H9 (cell line): ENCODE measurements at regions not wholly inside any gene's neighbourhood (a gene's known extent, or its start where the extent isn't known, plus 50 kb on each side); places are given as distances from the start of the nearest gene placed in this dataset.

Experiments used
- DNase-seq: peaks from one replicate; pipeline ENCODE4 v3.0.0-alpha.2; 2017
- H2AFZ ChIP-seq: one replicate; pipeline ENCODE4 v1.6.1; 2013; ENCODE audit warnings: mild to moderate bottlenecking, low read length, control low read depth, moderate library complexity
- H2AK5ac ChIP-seq: 2 replicates; pipeline ENCODE4 v1.6.1; 2013; ENCODE audit warnings: low read length, control low read depth, mixed read lengths; ENCODE audit not compliant: insufficient read length
- H2BK120ac ChIP-seq: one replicate; pipeline ENCODE4 v1.6.1; 2013; ENCODE audit warnings: low read depth, mild to moderate bottlenecking, low read length, control low read depth, inconsistent platforms; ENCODE audit not compliant: poor library complexity, severe bottlenecking
- H2BK12ac ChIP-seq: 2 replicates; pipeline ENCODE4 v1.6.1; 2013; ENCODE audit warnings: low read length, control low read depth, mixed read lengths, low read depth; ENCODE audit not compliant: insufficient read length
- H2BK15ac ChIP-seq: 2 replicates; pipeline ENCODE4 v1.6.1; 2013; ENCODE audit warnings: low read depth, low read length, control low read depth
- H2BK20ac ChIP-seq: one replicate; pipeline ENCODE4 v1.6.1; 2013; ENCODE audit warnings: low read depth, mild to moderate bottlenecking, low read length, control low read depth, inconsistent platforms; ENCODE audit not compliant: poor library complexity, severe bottlenecking
- H2BK5ac ChIP-seq: 2 replicates; pipeline ENCODE4 v1.6.1; 2013; ENCODE audit warnings: low read length, control low read depth, mixed read lengths; ENCODE audit not compliant: insufficient read length
- H3K14ac ChIP-seq: 2 replicates; pipeline ENCODE4 v1.6.1; 2013; ENCODE audit warnings: low read length, control low read depth; ENCODE audit not compliant: insufficient read depth
- H3K18ac ChIP-seq: 2 replicates; pipeline ENCODE4 v1.6.1; 2013; ENCODE audit warnings: low read depth, mild to moderate bottlenecking, mixed read lengths, low read length, control low read depth; ENCODE audit not compliant: insufficient read length
- H3K23ac ChIP-seq: 2 replicates; pipeline ENCODE4 v1.6.1; 2013; ENCODE audit warnings: low read length, control low read depth, mixed read lengths, low read depth; ENCODE audit not compliant: insufficient read length
- H3K23me2 ChIP-seq: 2 replicates; pipeline ENCODE4 v1.6.1; 2013; ENCODE audit warnings: low read depth, mild to moderate bottlenecking, mixed read lengths, low read length, control low read depth; ENCODE audit not compliant: insufficient read length, poor library complexity, severe bottlenecking
- H3K27ac ChIP-seq: 2 replicates; pipeline ENCODE4 v1.5.1; 2013; ENCODE audit warnings: low read length, control low read depth, mixed read lengths, low read depth; ENCODE audit not compliant: insufficient read length
- H3K27me3 ChIP-seq: 2 replicates; pipeline ENCODE4 v1.6.1; 2013; ENCODE audit warnings: low read length, control low read depth, inconsistent platforms; ENCODE audit not compliant: insufficient read depth
- H3K4ac ChIP-seq: 2 replicates; pipeline ENCODE4 v1.6.1; 2013; ENCODE audit warnings: low read depth, mild to moderate bottlenecking, control low read depth, inconsistent platforms, low read length, moderate library complexity
- H3K4me1 ChIP-seq: 2 replicates; pipeline ENCODE4 v1.6.1; 2013; ENCODE audit warnings: low read length, control low read depth, inconsistent platforms; ENCODE audit not compliant: insufficient read depth
- H3K4me2 ChIP-seq: 2 replicates; pipeline ENCODE4 v1.6.1; 2013; ENCODE audit warnings: low read length, control low read depth, mixed read lengths; ENCODE audit not compliant: insufficient read length, insufficient read depth
- H3K56ac ChIP-seq: 2 replicates; pipeline ENCODE4 v1.6.1; 2013; ENCODE audit warnings: low read depth, mild to moderate bottlenecking, mixed read lengths, low read length, control low read depth; ENCODE audit not compliant: insufficient read length
- H3K79me1 ChIP-seq: 2 replicates; pipeline ENCODE4 v1.6.1; 2013; ENCODE audit warnings: low read depth, mild to moderate bottlenecking, moderate library complexity, low read length, control low read depth, inconsistent platforms; ENCODE audit not compliant: insufficient read depth, poor library complexity, severe bottlenecking
- H3K79me2 ChIP-seq: 2 replicates; pipeline ENCODE4 v1.6.1; 2013; ENCODE audit warnings: low read length, control low read depth, inconsistent platforms; ENCODE audit not compliant: insufficient read depth
- H3K9ac ChIP-seq: 2 replicates; pipeline ENCODE4 v1.6.1; 2013; ENCODE audit warnings: low read length, control low read depth, mixed read lengths; ENCODE audit not compliant: insufficient read length; ENCODE audit errors: extremely low read depth
- H3K9me3 ChIP-seq: one replicate; pipeline ENCODE4 v1.6.1; 2013; ENCODE audit warnings: low read depth, low read length, inconsistent platforms; ENCODE audit not compliant: control insufficient read depth
- H3T11ph ChIP-seq: one replicate; pipeline ENCODE4 v1.6.1; 2013; ENCODE audit warnings: mild to moderate bottlenecking, low read length, control low read depth, inconsistent platforms
- H4K20me1 ChIP-seq: one replicate; pipeline ENCODE4 v1.6.1; 2013; ENCODE audit not compliant: control insufficient read depth, insufficient read length, insufficient read depth
- H4K5ac ChIP-seq: 2 replicates; pipeline ENCODE4 v1.6.1; 2013; ENCODE audit warnings: low read depth, mild to moderate bottlenecking, mixed read lengths, low read length, control low read depth; ENCODE audit not compliant: insufficient read length
- H4K8ac ChIP-seq: replicated peaks from 2 replicates; pipeline ENCODE4 v1.6.1; 2013; ENCODE audit warnings: low read length, control low read depth, mixed read lengths, low read depth; ENCODE audit not compliant: insufficient read length
- H4K91ac ChIP-seq: 2 replicates; pipeline ENCODE4 v1.6.1; 2013; ENCODE audit warnings: low read depth, mild to moderate bottlenecking, moderate library complexity, mixed read lengths, low read length, control low read depth; ENCODE audit not compliant: insufficient read length
- H3K27ac Mint-ChIP-seq, 3 experiments: 2 replicates in 2 of 3; 3 replicates in 1 of 3; pipeline ENCODE4 v1.8.0; 2020 to 2021; ENCODE audit warnings: mixed read lengths in 3 of 3, mild to moderate bottlenecking in 1 of 3, moderate library complexity in 1 of 3
- H3K27me3 Mint-ChIP-seq: 2 replicates; pipeline ENCODE4 v1.8.0; 2021; ENCODE audit warnings: low read depth, mild to moderate bottlenecking, moderate library complexity, mixed read lengths
- H3K36me3 Mint-ChIP-seq, 3 experiments: 2 replicates in 2 of 3; 3 replicates in 1 of 3; pipeline ENCODE4 v1.8.0; 2020 to 2021; ENCODE audit warnings: low read depth in 3 of 3, mixed read lengths in 3 of 3; ENCODE audit not compliant: insufficient read depth in 1 of 3
- H3K4me1 Mint-ChIP-seq, 2 experiments: 2 replicates each; pipeline ENCODE4 v1.8.0; 2020; ENCODE audit warnings: mixed read lengths in 2 of 2
- H3K4me3 Mint-ChIP-seq, 2 experiments: 2 replicates in 1 of 2; 3 replicates in 1 of 2; pipeline ENCODE4 v1.8.0; 2020 to 2021; ENCODE audit warnings: mild to moderate bottlenecking in 2 of 2, mixed read lengths in 2 of 2, moderate library complexity in 1 of 2
- H3K9me3 Mint-ChIP-seq, 2 experiments: 2 replicates in 1 of 2; 3 replicates in 1 of 2; pipeline ENCODE4 v1.8.0; 2020; ENCODE audit warnings: mild to moderate bottlenecking in 2 of 2, mixed read lengths in 2 of 2, moderate library complexity in 1 of 2
- WGBS: extraction: QIAGEN DNeasy Blood & Tissue Kit; methylation state at CpG from one replicate; pipeline ENCODE4 v1.1.7; 2013; ENCODE audit warnings: missing lambda C conversion rate, low lambda C conversion rate, mixed read lengths; ENCODE audit not compliant: insufficient read length; ENCODE audit errors: extremely low coverage; 5-methylcytosine and 5-hydroxymethylcytosine counted together
- TF ChIP-seq, protein P1 (sequence below): fragments of 200-600 bp; sonication (generic); conservative IDR thresholded peaks from 3 replicates; pipeline ENCODE4 v1.8.0; 2021; ENCODE audit warnings: antibody characterized with exemption, mild to moderate bottlenecking

DNA sequence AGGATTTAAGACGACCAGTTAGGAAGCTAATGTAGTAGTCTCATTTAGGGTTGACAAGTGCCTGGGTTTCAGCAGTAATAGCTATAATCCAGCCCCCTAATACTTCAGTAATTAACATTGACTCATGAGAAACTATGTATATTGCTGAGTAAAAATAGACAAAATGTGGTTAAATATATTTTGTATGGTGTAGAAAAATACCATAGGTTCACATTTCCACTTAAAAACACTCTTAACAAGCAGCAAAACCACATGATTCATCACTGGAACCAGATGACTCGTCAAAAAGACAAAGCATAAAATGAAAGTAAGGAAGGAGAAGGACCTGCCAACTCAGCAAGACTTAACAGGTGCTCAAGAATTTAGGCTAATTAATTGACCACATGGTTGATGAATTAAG lies 288.9 kb downstream of the EFHB start:
- no peaks in the 10 kb centered on the region for H3K23me2 ChIP-seq
- H4K5ac ChIP-seq, result no peak overlapping the region
- no peaks in the 10 kb centered on the region for H3K79me2 ChIP-seq
- no peak overlapping the region for H2AFZ ChIP-seq
- no peak overlapping the region for H3K27ac ChIP-seq
- H2BK20ac ChIP-seq, result no peak overlapping the region
- H2BK5ac ChIP-seq, result no peak overlapping the region
- no peak overlapping the region for H2AK5ac ChIP-seq
- no peak overlapping the region for H3K14ac ChIP-seq
- no peak overlapping the region for H2BK12ac ChIP-seq
- no peaks in the 10 kb centered on the region for H3K9me3 ChIP-seq
- H3K23ac ChIP-seq, result no peak overlapping the region
- no CpG with 5 or more reads among the region's 2 CpGs for WGBS
- H4K20me1 ChIP-seq, result no peaks in the 10 kb centered on the region
- no peak overlapping the region for H4K8ac ChIP-seq
- no peak overlapping the region for H3K56ac ChIP-seq
- H3K27ac Mint-ChIP-seq, result no peak overlapping the region
- no peak overlapping the region for H3K18ac ChIP-seq
- H2BK120ac ChIP-seq, result no peak overlapping the region
- H3K9me3 Mint-ChIP-seq, result peaks cover 0 to 3% of the 10 kb centered on the region in 2 experiments; a peak in 1 of 5 replicates
- TF ChIP-seq, protein P1, sequence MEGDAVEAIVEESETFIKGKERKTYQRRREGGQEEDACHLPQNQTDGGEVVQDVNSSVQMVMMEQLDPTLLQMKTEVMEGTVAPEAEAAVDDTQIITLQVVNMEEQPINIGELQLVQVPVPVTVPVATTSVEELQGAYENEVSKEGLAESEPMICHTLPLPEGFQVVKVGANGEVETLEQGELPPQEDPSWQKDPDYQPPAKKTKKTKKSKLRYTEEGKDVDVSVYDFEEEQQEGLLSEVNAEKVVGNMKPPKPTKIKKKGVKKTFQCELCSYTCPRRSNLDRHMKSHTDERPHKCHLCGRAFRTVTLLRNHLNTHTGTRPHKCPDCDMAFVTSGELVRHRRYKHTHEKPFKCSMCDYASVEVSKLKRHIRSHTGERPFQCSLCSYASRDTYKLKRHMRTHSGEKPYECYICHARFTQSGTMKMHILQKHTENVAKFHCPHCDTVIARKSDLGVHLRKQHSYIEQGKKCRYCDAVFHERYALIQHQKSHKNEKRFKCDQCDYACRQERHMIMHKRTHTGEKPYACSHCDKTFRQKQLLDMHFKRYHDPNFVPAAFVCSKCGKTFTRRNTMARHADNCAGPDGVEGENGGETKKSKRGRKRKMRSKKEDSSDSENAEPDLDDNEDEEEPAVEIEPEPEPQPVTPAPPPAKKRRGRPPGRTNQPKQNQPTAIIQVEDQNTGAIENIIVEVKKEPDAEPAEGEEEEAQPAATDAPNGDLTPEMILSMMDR, result no peak
- H3K27me3 Mint-ChIP-seq, result no peaks in the 10 kb centered on the region
- no peak overlapping the region for H3K9ac ChIP-seq
- no peaks in the 10 kb centered on the region for H3K27me3 ChIP-seq
- DNase-seq, result no peak
- no peak overlapping the region for H4K91ac ChIP-seq
- H3K4me3 Mint-ChIP-seq, result no peak overlapping the region
- no peak overlapping the region for H2BK15ac ChIP-seq
- H3K79me1 ChIP-seq, result no peaks in the 10 kb centered on the region
- H3K4me1 ChIP-seq, result no peaks in the 10 kb centered on the region
- no peak overlapping the region for H3K4me2 ChIP-seq
- no peaks in the 10 kb centered on the region for H3K36me3 Mint-ChIP-seq
- no peak overlapping the region for H3K4ac ChIP-seq
- H3K4me1 Mint-ChIP-seq, result peaks cover 0 to 4% of the 10 kb centered on the region in 2 experiments; a peak in 2 of 4 replicates
- no peak overlapping the region for H3T11ph ChIP-seq
